ENCODE measurements at regions not wholly inside any gene's neighbourhood (a gene's known extent, or its start where the extent isn't known, plus 50 kb on each side); places are given as distances from the start of the nearest gene placed in this dataset.

GRCh38 chr5:17326600-17327037 is 109.2 kb downstream of the BASP1 start:
- no peak for TF ChIP-seq CTCF (IDR thresholded peaks at IDR 0.05 in 8 of 11, conservative IDR thresholded peaks at IDR 0.05 in 3 of 11)
- TF ChIP-seq POLR2A (IDR thresholded peaks at IDR 0.05), result no peak
